ENCODE measurements at regions not wholly inside any gene's neighbourhood (a gene's known extent, or its start where the extent isn't known, plus 50 kb on each side); places are given as distances from the start of the nearest gene placed in this dataset.

GRCh38 chr2:39996653-39997080 lies 217.6 kb upstream of the THUMPD2 start:
- no peak for TF ChIP-seq CTCF (IDR thresholded peaks at IDR 0.05)
- no peak for TF ChIP-seq POLR2A (IDR thresholded peaks at IDR 0.05)
